Small intestine (tissue), 7 donors: ENCODE measurements at regions not wholly inside any gene's neighbourhood (a gene's known extent, or its start where the extent isn't known, plus 50 kb on each side); places are given as distances from the start of the nearest gene placed in this dataset.
"Not testable (repeated sequence)": the region's sequence is repeated elsewhere in the genome, so short reads cannot be mapped to it uniquely, and the experiment has no call there.

ENCODE experiments used
- DNase-seq, 2 donors: peaks; one replicate each; pipeline versions ENCODE4 v3.0.0 to v3.0.0-alpha.2; 2013
- FAIRE-seq: peaks from 2 replicates; lab custom pipeline; 2012; peaks lifted over from hg19 to GRCh38; lab: Jason Lieb, UNC
- H3K27ac ChIP-seq, 3 donors: one replicate each; pipeline ENCODE4 v1.5.1; 2013; ENCODE audit warnings: low read length in 2 of 3, mild to moderate bottlenecking in 2 of 3, control low read depth in 1 of 3, inconsistent platforms in 1 of 3, low read depth in 1 of 3, moderate library complexity in 1 of 3
- H3K27me3 ChIP-seq, 3 donors: one replicate each; pipeline ENCODE4 v1.6.1; 2013; ENCODE audit warnings: low read length in 3 of 3, inconsistent platforms in 1 of 3; ENCODE audit not compliant: control insufficient read depth in 3 of 3, insufficient read depth in 3 of 3
- H3K36me3 ChIP-seq, 3 donors: one replicate each; pipeline ENCODE4 v1.6.1; 2013; ENCODE audit warnings: low read length in 3 of 3, inconsistent platforms in 1 of 3, low read depth in 1 of 3, mild to moderate bottlenecking in 1 of 3, moderate library complexity in 1 of 3; ENCODE audit not compliant: control insufficient read depth in 3 of 3, insufficient read depth in 2 of 3
- H3K4me1 ChIP-seq, 3 donors: one replicate each; pipeline ENCODE4 v1.6.1; 2013; ENCODE audit warnings: low read length in 2 of 3, inconsistent platforms in 1 of 3, low read depth in 1 of 3, mild to moderate bottlenecking in 1 of 3, moderate library complexity in 1 of 3; ENCODE audit not compliant: control insufficient read depth in 3 of 3, insufficient read depth in 2 of 3
- H3K4me3 ChIP-seq, 3 donors: one replicate each; pipeline ENCODE4 v1.5.1; 2013; ENCODE audit warnings: low read length in 3 of 3, control low read depth in 1 of 3, inconsistent platforms in 1 of 3, low read depth in 1 of 3, mild to moderate bottlenecking in 1 of 3, moderate library complexity in 1 of 3
- H3K9me3 ChIP-seq, 2 donors: one replicate each; pipeline ENCODE4 v1.6.1; 2013; ENCODE audit warnings: low read depth in 1 of 2, low read length in 1 of 2; ENCODE audit not compliant: control insufficient read depth in 2 of 2, insufficient read depth in 1 of 2
- WGBS, 3 donors: extraction: QIAGEN DNeasy Blood & Tissue Kit; methylation state at CpG; one replicate each; pipeline ENCODE4 v1.1.7; 2013; 5-methylcytosine and 5-hydroxymethylcytosine counted together
- donor health status: healthy with polysubstance abuse.
- donor health status: control.
- donor health status: control.
- donor health status: Bipolar disorder and iron deficiency.
- donor health status: healthy.

DNA sequence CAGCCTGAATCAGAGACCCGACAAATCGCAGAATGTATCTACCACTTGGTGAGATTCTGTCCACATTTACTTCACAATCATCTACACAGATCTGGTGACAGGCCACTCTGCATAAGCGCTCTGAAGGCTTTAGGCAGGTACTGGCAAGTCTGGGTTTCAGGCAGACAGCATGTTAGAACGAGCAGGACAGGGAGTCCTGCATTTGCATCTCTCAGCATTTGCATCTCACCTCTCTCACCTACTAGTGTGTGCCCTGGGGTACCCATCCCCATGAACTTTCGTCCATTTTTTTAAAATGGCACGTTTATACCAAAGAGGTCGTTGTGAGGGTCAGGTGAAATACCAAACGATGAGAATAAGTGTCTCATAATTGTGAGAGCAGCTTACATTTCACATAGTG is 108.2 kb downstream of the SPATA31A1 start:
- not testable (repeated sequence) for H3K27me3 ChIP-seq, H3K27ac ChIP-seq, H3K9me3 ChIP-seq, H3K4me1 ChIP-seq, H3K36me3 ChIP-seq, FAIRE-seq
- WGBS, 3 donors = 2 to 17% (median 7%) methylated on average over 5 to 6 of the region's 8 CpGs
- peak overlapping the region in 1 of 3 donors; percentile 40 for H3K4me3 ChIP-seq
- DNase-seq = peak; percentile 2 to 16

DNA sequence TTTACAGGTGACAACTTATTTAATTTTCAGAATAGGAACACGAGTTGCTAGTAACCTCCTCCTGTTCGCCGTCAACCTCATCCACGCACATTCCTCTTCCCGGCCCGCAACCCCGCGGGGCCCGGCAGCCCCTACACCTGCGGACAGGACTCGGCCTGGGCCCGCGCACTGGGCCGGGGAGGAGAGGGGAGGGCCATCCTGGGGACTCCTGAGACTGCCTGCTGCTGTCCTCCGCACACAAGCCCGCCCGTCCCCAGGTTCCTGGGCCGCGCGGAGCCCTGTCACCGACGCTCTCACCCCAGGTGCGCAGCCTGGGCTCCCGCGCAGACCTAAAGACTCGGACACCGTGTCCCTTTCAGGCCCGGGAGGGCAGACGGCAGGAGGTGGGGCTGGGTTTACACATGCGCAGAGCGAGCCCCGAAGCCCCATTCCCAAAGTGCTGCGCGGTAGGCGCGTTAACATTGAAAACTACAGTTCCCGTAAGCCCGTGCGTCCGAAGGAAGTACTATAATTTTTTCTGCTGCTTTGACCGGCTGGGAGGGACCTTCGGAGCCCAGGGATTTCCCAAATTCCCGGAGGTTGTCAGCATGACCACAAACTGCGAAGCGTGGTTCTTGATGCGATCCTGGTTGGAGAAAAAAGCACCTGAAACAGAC is 108.8 kb downstream of the SPATA31A1 start:
- H3K36me3 ChIP-seq, H3K9me3 ChIP-seq, H3K27me3 ChIP-seq, H3K27ac ChIP-seq, H3K4me1 ChIP-seq, FAIRE-seq: not testable (repeated sequence)
- peak; percentile 74 to 83 for DNase-seq
- peak overlapping the region; percentile 7 to 40 (median 35) for H3K4me3 ChIP-seq
- 1% methylated on average over 34 to 46 of the region's 46 CpGs for WGBS, 3 donors

DNA sequence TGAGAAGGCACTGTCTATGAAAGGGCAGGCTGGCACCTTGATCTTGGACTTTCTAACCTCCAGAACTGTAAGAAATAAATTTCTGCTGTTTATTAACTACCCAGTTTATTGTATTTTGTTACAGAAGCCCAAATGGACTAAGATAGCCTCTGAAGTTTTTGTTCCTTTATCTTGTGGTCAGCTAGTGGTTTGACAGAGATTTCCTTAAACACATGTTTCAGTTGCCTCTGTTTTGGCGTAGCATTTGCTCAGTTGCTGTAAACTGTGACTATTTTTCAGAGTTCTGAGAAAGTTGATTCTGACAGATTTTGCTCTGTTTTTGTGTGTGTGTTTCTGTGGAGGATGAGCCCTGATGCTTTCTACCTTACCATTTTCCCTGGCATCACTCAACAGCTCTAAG is 119.0 kb downstream of the SPATA31A1 start:
- H3K36me3 ChIP-seq, H3K4me3 ChIP-seq, FAIRE-seq, H3K9me3 ChIP-seq, H3K27me3 ChIP-seq, H3K27ac ChIP-seq, DNase-seq, H3K4me1 ChIP-seq: not testable (repeated sequence)
- WGBS, 3 donors = 68 to 83% (median 80%) methylated on average over 1 of the region's 1 CpG

DNA sequence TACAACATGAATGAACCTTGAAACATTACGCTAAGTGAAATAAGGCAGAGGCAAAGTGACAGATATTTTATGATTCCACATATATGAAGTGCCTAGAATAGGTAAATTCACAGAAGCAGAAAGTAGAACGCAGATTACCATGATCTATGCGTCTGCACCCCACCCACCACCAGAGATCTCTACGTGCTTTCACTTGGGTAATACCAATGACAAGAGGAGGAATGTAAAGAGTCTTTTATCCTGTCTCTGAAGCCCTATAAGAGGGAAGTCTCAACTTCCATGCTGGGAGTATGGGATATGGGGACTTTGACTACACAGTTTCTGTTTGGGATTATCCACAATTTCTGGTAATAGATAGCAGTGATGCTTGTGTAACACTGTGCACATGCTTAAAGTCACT is 127.6 kb downstream of the SPATA31A1 start:
- not testable (repeated sequence) for H3K36me3 ChIP-seq, H3K9me3 ChIP-seq, FAIRE-seq, H3K27ac ChIP-seq, H3K4me3 ChIP-seq, H3K4me1 ChIP-seq, DNase-seq, H3K27me3 ChIP-seq
- WGBS, 3 donors = 84 to 96% (median 86%) methylated on average over 3 of the region's 4 CpGs

DNA sequence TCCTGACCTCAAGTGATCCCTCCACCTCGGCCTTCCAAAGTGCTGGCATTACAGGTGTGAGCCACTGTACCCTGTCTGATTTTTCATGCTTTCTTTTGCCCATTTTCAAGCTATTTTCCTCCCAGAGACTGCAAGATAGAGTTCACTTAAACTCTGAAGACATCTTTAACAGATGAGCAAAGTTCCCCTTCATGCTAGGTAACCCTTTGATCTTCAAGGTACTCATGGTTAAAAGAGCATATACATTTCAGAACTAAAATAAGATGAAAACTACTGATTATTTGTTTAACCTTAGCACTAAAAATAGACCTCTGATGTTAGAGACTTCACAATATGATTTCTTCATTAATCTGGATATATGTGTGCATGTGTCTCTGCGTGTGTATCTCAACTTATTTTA is 128.4 kb downstream of the SPATA31A1 start:
- H3K27me3 ChIP-seq, H3K9me3 ChIP-seq, H3K27ac ChIP-seq, DNase-seq, FAIRE-seq, H3K36me3 ChIP-seq, H3K4me3 ChIP-seq, H3K4me1 ChIP-seq: not testable (repeated sequence)
- WGBS, 3 donors = 23 to 55% (median 33%) methylated on average over 2 of the region's 2 CpGs

DNA sequence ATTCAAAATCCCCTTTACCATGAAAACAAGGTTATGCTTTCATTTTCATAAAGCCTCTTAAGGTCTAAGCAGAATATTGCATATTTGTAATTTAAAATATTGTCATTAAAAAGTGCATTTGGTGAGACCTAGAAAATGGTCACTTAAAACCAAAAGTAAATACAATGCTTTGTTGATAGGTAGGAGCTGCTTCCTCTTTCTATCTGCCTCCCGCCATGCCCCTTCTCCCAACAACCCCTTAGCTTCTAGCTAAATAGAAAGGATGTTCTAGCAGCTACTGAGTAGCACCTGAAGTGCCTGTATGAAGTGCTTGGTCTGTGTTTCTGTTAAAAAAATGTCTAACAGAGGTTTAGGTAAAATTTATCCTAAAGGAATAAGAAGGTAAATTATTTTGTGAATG is 128.8 kb downstream of the SPATA31A1 start:
- 48 to 71% (median 67%) methylated on average over 1 of the region's 1 CpG for WGBS, 3 donors
- DNase-seq, H3K4me1 ChIP-seq, H3K36me3 ChIP-seq, H3K9me3 ChIP-seq, H3K27me3 ChIP-seq, H3K4me3 ChIP-seq, H3K27ac ChIP-seq: not testable (repeated sequence)
- FAIRE-seq = peak; percentile 90

DNA sequence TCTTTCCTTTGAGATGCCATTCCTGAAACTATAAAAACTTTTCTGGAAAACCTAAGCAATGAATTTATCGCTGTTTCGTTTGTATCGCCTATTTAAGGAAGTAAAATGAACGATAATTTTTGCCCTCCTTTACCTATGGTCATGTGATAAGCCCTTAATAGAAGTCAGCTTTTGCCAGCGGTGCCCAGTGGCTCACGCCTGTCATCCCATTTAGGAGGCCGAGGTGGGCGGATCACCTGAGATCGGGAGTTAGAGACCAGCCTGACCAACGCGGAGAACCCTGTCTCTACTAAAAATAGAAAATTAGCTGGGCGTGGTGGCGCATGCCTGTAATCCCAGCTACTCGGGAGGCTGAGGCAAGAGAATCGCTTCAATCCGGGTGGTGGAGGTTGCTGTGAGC is 132.0 kb downstream of the SPATA31A1 start:
- not testable (repeated sequence) for H3K4me3 ChIP-seq, DNase-seq, H3K9me3 ChIP-seq, FAIRE-seq, H3K36me3 ChIP-seq, H3K4me1 ChIP-seq, H3K27me3 ChIP-seq, H3K27ac ChIP-seq
- WGBS, 3 donors = 93 to 95% (median 94%) methylated on average over 8 of the region's 16 CpGs

DNA sequence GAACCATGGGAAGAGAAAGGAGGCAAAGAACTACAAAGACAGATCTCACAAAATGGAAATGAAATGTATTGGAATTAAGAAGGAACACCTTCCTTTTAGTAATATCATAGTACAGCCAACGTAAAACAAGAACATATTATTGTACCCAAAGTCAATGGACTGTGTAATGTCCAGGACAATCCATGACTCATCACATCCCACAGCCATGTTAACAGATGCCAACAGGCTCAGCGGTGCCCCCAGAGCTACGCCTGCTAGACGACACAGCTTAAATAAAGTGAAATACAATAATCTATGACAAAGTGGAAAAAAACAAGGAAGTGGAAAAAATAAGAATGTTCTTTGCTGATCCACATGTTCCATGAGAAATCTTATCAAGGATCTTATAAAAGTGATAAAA is 140.8 kb downstream of the SPATA31A1 start:
- not testable (repeated sequence) for H3K27me3 ChIP-seq, DNase-seq, H3K4me1 ChIP-seq, H3K27ac ChIP-seq, H3K9me3 ChIP-seq, H3K36me3 ChIP-seq, H3K4me3 ChIP-seq
- peak; percentile 73 for FAIRE-seq
- 79 to 84% (median 80%) methylated on average over 3 of the region's 4 CpGs for WGBS, 3 donors

DNA sequence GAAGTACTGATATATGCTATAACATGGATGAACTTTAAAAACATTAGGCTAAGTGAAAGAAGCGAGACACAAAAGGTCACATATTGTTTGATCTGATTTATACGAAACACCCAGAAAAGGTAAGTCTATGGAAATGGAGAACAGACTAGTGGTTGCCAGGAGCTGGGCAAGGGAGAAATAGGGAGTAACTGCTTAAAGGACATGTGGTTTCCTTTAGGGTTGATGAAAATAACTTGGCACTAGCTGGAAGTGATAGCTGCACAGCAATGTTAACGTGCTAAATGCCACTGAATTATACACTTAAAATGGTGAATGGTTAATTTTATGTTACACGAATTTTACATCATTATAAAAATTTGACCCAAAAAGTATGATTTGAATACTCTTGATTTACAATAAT is 147.7 kb downstream of the SPATA31A1 start:
- not testable (repeated sequence) for FAIRE-seq, H3K4me1 ChIP-seq, H3K36me3 ChIP-seq, H3K27ac ChIP-seq, DNase-seq, H3K9me3 ChIP-seq, H3K27me3 ChIP-seq, H3K4me3 ChIP-seq
- no CpG with 5 or more reads among the region's 4 CpGs for WGBS, 3 donors
